B cell (primary cell): ENCODE measurements at regions not wholly inside any gene's neighbourhood (a gene's known extent, or its start where the extent isn't known, plus 50 kb on each side); places are given as distances from the start of the nearest gene placed in this dataset.

ENCODE experiments used
- ATAC-seq: fragments of 200-7000 bp; cut with Tn5 transposase; one replicate; pipeline ENCODE4 v1.10.0; 2021; ENCODE audit warnings: low read depth, mild to moderate bottlenecking, moderate number of reproducible peaks, moderate library complexity
- CTCF ChIA-PET: fragments of 350-600 bp; sonication (Branson Sonifier 250); formaldehyde crosslinking; loops from one replicate; lab custom pipeline; 2021; ENCODE audit warnings: antibody characterized with exemption, inconsistent platforms; lab: Charles Lee
- POLR2A ChIA-PET: fragments of 350-600 bp; sonication (Branson Sonifier 250); formaldehyde crosslinking; loops from one replicate; lab custom pipeline; 2021; ENCODE audit warnings: antibody characterized with exemption; lab: Charles Lee
- DNase-seq: peaks from one replicate; pipeline ENCODE4 v3.0.0; 2013
- H2AFZ ChIP-seq: 2 replicates; pipeline ENCODE4 v1.6.1; 2012; ENCODE audit warnings: mild to moderate bottlenecking, low read depth, low read length; ENCODE audit not compliant: insufficient read depth, poor library complexity, severe bottlenecking
- H3K27ac ChIP-seq, 2 donors: 1 replicate in 1 of 2; 2 replicates in 1 of 2; pipeline ENCODE4 v1.5.1; 2012 to 2013; ENCODE audit warnings: low read length in 2 of 2, mild to moderate bottlenecking in 2 of 2, moderate library complexity in 1 of 2
- H3K27me3 ChIP-seq, 4 experiments: fragments of 200-600 bp in 1 of 4; sonication (generic) in 1 of 4; replicated peaks in 1 of 4; 1 replicate in 2 of 4; 2 replicates in 2 of 4; pipeline versions ENCODE4 v1.6.1 to v1.7.0; 2013 to 2016; ENCODE audit warnings: low read length in 3 of 4, mild to moderate bottlenecking in 2 of 4, mixed read lengths in 1 of 4, moderate library complexity in 1 of 4; ENCODE audit not compliant: insufficient read depth in 4 of 4, control insufficient read depth in 3 of 4; ENCODE audit errors: control extremely low read depth in 1 of 4
- H3K36me3 ChIP-seq, 2 experiments: replicated peaks in 1 of 2; 1 replicate in 1 of 2; 2 replicates in 1 of 2; pipeline versions ENCODE4 v1.6.1 to v1.7.1; 2013; ENCODE audit warnings: low read length in 1 of 2; ENCODE audit not compliant: insufficient read depth in 2 of 2, control insufficient read depth in 1 of 2; ENCODE audit errors: control extremely low read depth in 1 of 2, extremely low read depth in 1 of 2
- H3K4me1 ChIP-seq, 2 donors: fragments of 200-600 bp in 1 of 2; sonication (generic) in 1 of 2; 1 replicate in 1 of 2; 2 replicates in 1 of 2; pipeline versions ENCODE4 v1.5.1 to v1.6.1; 2013 to 2017; ENCODE audit warnings: low read length in 2 of 2; ENCODE audit not compliant: control insufficient read depth in 2 of 2, insufficient read depth in 2 of 2
- H3K4me2 ChIP-seq: replicated peaks from 2 replicates; pipeline ENCODE3; 2012; ENCODE audit warnings: mild to moderate bottlenecking, low read depth, low read length; ENCODE audit not compliant: poor library complexity, severe bottlenecking
- H3K4me3 ChIP-seq, 5 experiments: fragments of 200-600 bp in 1 of 5; sonication (generic) in 1 of 5; 1 replicate in 3 of 5; 2 replicates in 2 of 5; pipeline versions ENCODE4 v1.5.1 to v1.7.0; 2011 to 2016; ENCODE audit warnings: low read length in 4 of 5, mild to moderate bottlenecking in 4 of 5, low read depth in 2 of 5, control low read depth in 1 of 5, moderate library complexity in 1 of 5; ENCODE audit not compliant: insufficient read depth in 1 of 5; ENCODE audit errors: control extremely low read depth in 1 of 5, extremely low read depth in 1 of 5
- H3K79me2 ChIP-seq: fragments of 200-600 bp; sonication (generic); one replicate; pipeline ENCODE4 v1.6.0; 2016; ENCODE audit warnings: low read length; ENCODE audit not compliant: control insufficient read depth, insufficient read depth
- H3K9ac ChIP-seq: fragments of 200-600 bp; sonication (generic); 2 replicates; pipeline ENCODE4 v1.6.1; 2017; ENCODE audit warnings: mild to moderate bottlenecking, low read length, moderate library complexity
- H3K9me3 ChIP-seq, 3 donors: one replicate each; pipeline versions ENCODE4 v1.6.1 to v1.7.1; 2013; ENCODE audit warnings: low read length in 2 of 3; ENCODE audit not compliant: control insufficient read depth in 2 of 3, insufficient read depth in 1 of 3; ENCODE audit errors: control extremely low read depth in 1 of 3
- H4K20me1 ChIP-seq: 2 replicates; pipeline ENCODE4 v1.6.0; 2012; ENCODE audit warnings: mild to moderate bottlenecking, low read length; ENCODE audit not compliant: insufficient read depth, control insufficient read depth, poor library complexity, severe bottlenecking
- H3K27ac Mint-ChIP-seq: one replicate; pipeline ENCODE4 v1.8.0; 2021; ENCODE audit warnings: mixed read lengths
- H3K27me3 Mint-ChIP-seq: one replicate; pipeline ENCODE4 v1.8.0; 2021; ENCODE audit warnings: mixed read lengths
- H3K4me1 Mint-ChIP-seq: one replicate; pipeline ENCODE4 v1.8.0; 2021; ENCODE audit warnings: mixed read lengths
- H3K4me3 Mint-ChIP-seq: one replicate; pipeline ENCODE4 v1.8.0; 2021; ENCODE audit warnings: mixed read lengths
- H3K9me3 Mint-ChIP-seq: one replicate; pipeline ENCODE4 v1.8.0; 2022; ENCODE audit warnings: mixed read lengths; ENCODE audit not compliant: insufficient read depth
- EZH2 ChIP-seq: IDR thresholded peaks from 2 replicates; pipeline ENCODE4 v1.6.1; 2012; ENCODE audit warnings: borderline replicate concordance, low read depth, mild to moderate bottlenecking, moderate library complexity, low read length; ENCODE audit not compliant: insufficient read depth, poor library complexity, severe bottlenecking
- WGBS: methylation state at CpG from one replicate; pipeline ENCODE4 v1.1.5; 2013; ENCODE audit warnings: missing lambda C conversion rate; ENCODE audit not compliant: insufficient coverage; 5-methylcytosine and 5-hydroxymethylcytosine counted together
- intact Hi-C: fragments of 100-400 bp; cut with micrococcal nuclease; formaldehyde crosslinking; loops from one replicate; pipeline ENCODE4 v1.10.0; 2022
- TF ChIP-seq, protein P1 (sequence below): fragments of 200-600 bp; IDR thresholded peaks from one replicate; pipeline ENCODE4 v1.8.0; 2022; ENCODE audit warnings: antibody characterized with exemption, mild to moderate bottlenecking

- no peaks in the 10 kb centered on the region for H3K9me3 ChIP-seq
- ATAC-seq (no peak), DNase-seq (no peak)
- POLR2A ChIA-PET, result no interaction called here
- H3K36me3 ChIP-seq, result no peaks in the 10 kb centered on the region
- H3K4me1 ChIP-seq, result peaks cover 22 to 27% of the 10 kb centered on the region in 2 donors
- H3K4me2 ChIP-seq, result no peak overlapping the region
- peaks cover 24% of the 10 kb centered on the region for H3K4me1 Mint-ChIP-seq
- H3K27ac Mint-ChIP-seq, result no peak overlapping the region
- H3K9ac ChIP-seq, result no peak overlapping the region
- H3K4me3 ChIP-seq, result no peak overlapping the region
- no peak overlapping the region for H2AFZ ChIP-seq
- no peaks in the 10 kb centered on the region for H3K27me3 ChIP-seq
- H3K4me3 Mint-ChIP-seq, result no peak overlapping the region
- no peaks in the 10 kb centered on the region for H4K20me1 ChIP-seq
- no peaks in the 10 kb centered on the region for H3K27me3 Mint-ChIP-seq
- no peak overlapping the region for H3K27ac ChIP-seq
- H3K79me2 ChIP-seq, result no peaks in the 10 kb centered on the region
- no peak for TF ChIP-seq EZH2
- TF ChIP-seq, protein P1, sequence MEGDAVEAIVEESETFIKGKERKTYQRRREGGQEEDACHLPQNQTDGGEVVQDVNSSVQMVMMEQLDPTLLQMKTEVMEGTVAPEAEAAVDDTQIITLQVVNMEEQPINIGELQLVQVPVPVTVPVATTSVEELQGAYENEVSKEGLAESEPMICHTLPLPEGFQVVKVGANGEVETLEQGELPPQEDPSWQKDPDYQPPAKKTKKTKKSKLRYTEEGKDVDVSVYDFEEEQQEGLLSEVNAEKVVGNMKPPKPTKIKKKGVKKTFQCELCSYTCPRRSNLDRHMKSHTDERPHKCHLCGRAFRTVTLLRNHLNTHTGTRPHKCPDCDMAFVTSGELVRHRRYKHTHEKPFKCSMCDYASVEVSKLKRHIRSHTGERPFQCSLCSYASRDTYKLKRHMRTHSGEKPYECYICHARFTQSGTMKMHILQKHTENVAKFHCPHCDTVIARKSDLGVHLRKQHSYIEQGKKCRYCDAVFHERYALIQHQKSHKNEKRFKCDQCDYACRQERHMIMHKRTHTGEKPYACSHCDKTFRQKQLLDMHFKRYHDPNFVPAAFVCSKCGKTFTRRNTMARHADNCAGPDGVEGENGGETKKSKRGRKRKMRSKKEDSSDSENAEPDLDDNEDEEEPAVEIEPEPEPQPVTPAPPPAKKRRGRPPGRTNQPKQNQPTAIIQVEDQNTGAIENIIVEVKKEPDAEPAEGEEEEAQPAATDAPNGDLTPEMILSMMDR, result no peak
- CTCF ChIA-PET, result no interaction called here
- WGBS, result no CpG with 5 or more reads among the region's 3 CpGs
- intact Hi-C loops, result loop anchor here (5.0 kb wide), 4 partner anchors 58 to 1233 kb away; no protein-coding TSS in a partner anchor
- no peaks in the 10 kb centered on the region for H3K9me3 Mint-ChIP-seq
Measured at GRCh38 chr12:90250766-90251165, 542.1 kb upstream of the ATP2B1 start.

GRCh38 chr12:90250042-90250441 lies 541.4 kb upstream of the ATP2B1 start:
- Histone ChIP-seq H3K79me2 (no peaks in the 10 kb centered on the region), H2AFZ (no peak overlapping the region), H4K20me1 (no peaks in the 10 kb centered on the region), H3K9ac (no peak overlapping the region), H3K27ac (no peak overlapping the region), H3K4me1 (peaks cover 22 to 27% of the 10 kb centered on the region in 2 donors), H3K36me3 (no peaks in the 10 kb centered on the region), H3K4me3 (no peak overlapping the region), H3K27me3 (no peaks in the 10 kb centered on the region), H3K4me2 (no peak overlapping the region), H3K9me3 (no peaks in the 10 kb centered on the region)
- no peak for TF ChIP-seq EZH2
- TF ChIP-seq, protein P1, result no peak
- DNase-seq, result no peak
- no peaks in the 10 kb centered on the region for H3K27me3 Mint-ChIP-seq
- H3K4me3 Mint-ChIP-seq, result no peak overlapping the region
- no peak overlapping the region for H3K27ac Mint-ChIP-seq
- WGBS, result 100% methylated on average over 2 of the region's 6 CpGs
- CTCF ChIA-PET, result interaction anchor here (1.6 kb wide), 1 partner anchor 706 kb away, joined by 4 read pairs; no protein-coding TSS in a partner anchor
- POLR2A ChIA-PET, result no interaction called here
- H3K9me3 Mint-ChIP-seq, result no peaks in the 10 kb centered on the region
- peaks cover 24% of the 10 kb centered on the region for H3K4me1 Mint-ChIP-seq
- no peak for ATAC-seq
- intact Hi-C loops, result loop anchor here (5.0 kb wide), 4 partner anchors 58 to 1233 kb away; no protein-coding TSS in a partner anchor
